Liver (tissue), 8 donors: ENCODE measurements at regions not wholly inside any gene's neighbourhood (a gene's known extent, or its start where the extent isn't known, plus 50 kb on each side); places are given as distances from the start of the nearest gene placed in this dataset.

Experiments
- DNase-seq: peaks from one replicate; pipeline ENCODE4 v3.0.0-alpha.2; 2017; ENCODE audit warnings: low spot score
- H3K27ac ChIP-seq, 2 donors: one replicate each; pipeline ENCODE4 v1.7.0; 2013; ENCODE audit warnings: inconsistent platforms in 2 of 2, low read length in 2 of 2, control low read depth in 1 of 2, low read depth in 1 of 2, mild to moderate bottlenecking in 1 of 2
- H3K27me3 ChIP-seq, 4 donors: one replicate each; pipeline versions ENCODE4 v1.6.1 to v1.7.0; 2013; ENCODE audit warnings: low read length in 3 of 4, inconsistent platforms in 1 of 4, mild to moderate bottlenecking in 1 of 4, moderate library complexity in 1 of 4; ENCODE audit not compliant: control insufficient read depth in 4 of 4, insufficient read depth in 4 of 4
- H3K36me3 ChIP-seq, 4 donors: one replicate each; pipeline versions ENCODE4 v1.6.1 to v1.7.0; 2013; ENCODE audit warnings: low read length in 3 of 4, mild to moderate bottlenecking in 3 of 4, low read depth in 1 of 4, moderate library complexity in 1 of 4; ENCODE audit not compliant: control insufficient read depth in 4 of 4, insufficient read depth in 3 of 4
- H3K4me1 ChIP-seq, 4 donors: one replicate each; pipeline versions ENCODE4 v1.6.1 to v1.7.0; 2013; ENCODE audit warnings: low read length in 3 of 4, mild to moderate bottlenecking in 3 of 4, moderate library complexity in 1 of 4; ENCODE audit not compliant: control insufficient read depth in 4 of 4, insufficient read depth in 4 of 4
- H3K4me3 ChIP-seq, 3 donors: one replicate each; pipeline versions ENCODE4 v1.6.1 to v1.7.0; 2013; ENCODE audit warnings: low read length in 3 of 3, control low read depth in 1 of 3, low read depth in 1 of 3, mild to moderate bottlenecking in 1 of 3
- H3K9ac ChIP-seq, 2 donors: one replicate each; pipeline ENCODE4 v1.7.0; 2013; ENCODE audit warnings: low read length in 2 of 2, mild to moderate bottlenecking in 2 of 2, moderate library complexity in 2 of 2, control low read depth in 1 of 2, low read depth in 1 of 2
- H3K9me3 ChIP-seq, 4 donors: one replicate each; pipeline versions ENCODE4 v1.6.1 to v1.7.0; 2013; ENCODE audit warnings: low read length in 3 of 4; ENCODE audit not compliant: control insufficient read depth in 4 of 4
- FOXA1 ChIP-seq: IDR thresholded peaks from 2 replicates; pipeline ENCODE4 v1.6.1; 2016; ENCODE audit warnings: antibody characterized with exemption
- FOXA2 ChIP-seq: IDR thresholded peaks from 2 replicates; pipeline ENCODE4 v1.6.1; 2016; ENCODE audit warnings: antibody characterized with exemption
- GABPA ChIP-seq, 2 donors: IDR thresholded peaks in 1 of 2; conservative IDR thresholded peaks in 1 of 2; 2 replicates each; pipeline ENCODE4 v1.6.1; 2016; ENCODE audit warnings: antibody characterized with exemption in 2 of 2, mild to moderate bottlenecking in 1 of 2, moderate library complexity in 1 of 2
- HNF4A ChIP-seq, 2 donors: conservative IDR thresholded peaks; 2 replicates each; pipeline ENCODE4 v1.6.1; 2016; ENCODE audit warnings: antibody characterized with exemption in 2 of 2, mild to moderate bottlenecking in 2 of 2
- HNF4G ChIP-seq: IDR thresholded peaks from 2 replicates; pipeline ENCODE4 v1.6.1; 2016; ENCODE audit warnings: antibody characterized with exemption
- NR2F2 ChIP-seq: IDR thresholded peaks from 2 replicates; pipeline ENCODE4 v1.6.1; 2016; ENCODE audit warnings: antibody characterized with exemption
- RAD21 ChIP-seq, 2 donors: IDR thresholded peaks; 2 replicates each; pipeline ENCODE4 v1.6.1; 2016; ENCODE audit warnings: antibody characterized with exemption in 2 of 2, mild to moderate bottlenecking in 2 of 2
- RXRA ChIP-seq, 2 donors: IDR thresholded peaks; 2 replicates each; pipeline ENCODE4 v1.6.1; 2017 to 2018; ENCODE audit warnings: antibody characterized with exemption in 2 of 2, mild to moderate bottlenecking in 1 of 2
- TAF1 ChIP-seq: conservative IDR thresholded peaks from 2 replicates; pipeline ENCODE4 v1.6.1; 2016; ENCODE audit warnings: antibody characterized with exemption, mild to moderate bottlenecking
- YY1 ChIP-seq: IDR thresholded peaks from 2 replicates; pipeline ENCODE4 v1.6.1; 2016; ENCODE audit warnings: antibody characterized with exemption, mild to moderate bottlenecking
- WGBS: extraction: QIAGEN DNeasy Blood & Tissue Kit; methylation state at CpG from one replicate; pipeline ENCODE4 v1.1.7; 2013; 5-methylcytosine and 5-hydroxymethylcytosine counted together
- TF ChIP-seq, protein P1 (sequence below): IDR thresholded peaks from 2 replicates; pipeline ENCODE4 v1.6.1; 2016; ENCODE audit warnings: antibody characterized with exemption
- TF ChIP-seq, protein P2 (sequence below): IDR thresholded peaks from 2 replicates; pipeline ENCODE4 v1.6.1; 2016; ENCODE audit warnings: antibody characterized with exemption
- TF ChIP-seq, protein P3 (sequence below): IDR thresholded peaks from 2 replicates; pipeline ENCODE4 v1.6.1; 2016; ENCODE audit warnings: antibody characterized with exemption
- TF ChIP-seq, protein P4 (sequence below): fragments of 150-350 bp; IDR thresholded peaks from 2 replicates; pipeline ENCODE4 v1.5.1; 2017; ENCODE audit warnings: improper control_type of control experiment, low read depth, low read length; ENCODE audit not compliant: missing input control
- donor health status: healthy.
- donor health status: healthy.
- donor health status: healthy.
- donor health status: healthy.
- donor health status: healthy.

DNA sequence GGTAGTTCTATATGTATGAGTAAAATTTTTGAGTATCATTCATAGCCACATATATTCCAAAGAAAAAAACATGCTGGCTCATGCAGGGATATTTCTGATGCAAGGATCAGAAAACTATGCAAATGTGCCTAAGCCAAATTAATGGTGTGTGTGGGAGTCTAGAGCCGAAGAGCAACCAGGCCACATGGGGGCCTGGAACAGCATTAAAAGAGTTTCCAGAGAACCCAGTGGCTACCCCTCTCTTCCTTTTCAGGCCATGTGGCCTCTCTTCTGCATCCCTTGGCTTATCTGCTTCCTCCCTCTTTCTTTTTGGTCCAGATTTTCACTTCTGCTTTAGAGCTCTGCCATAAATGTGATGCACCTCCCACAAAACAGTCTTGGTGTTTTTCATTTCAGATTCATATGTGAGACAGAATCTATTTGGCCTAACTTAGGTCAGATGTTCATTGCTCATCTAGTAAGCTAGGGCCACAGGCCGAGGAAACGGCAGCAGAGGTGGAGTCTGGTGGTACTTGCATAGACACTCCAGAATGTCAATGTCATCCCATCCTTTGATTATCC is 300.0 kb downstream of the SH3GL2 start:
- no peak for DNase-seq
- Histone ChIP-seq H3K36me3 (no peaks in the 10 kb centered on the region), H3K4me1 (no peaks in the 10 kb centered on the region), H3K9ac (no peak overlapping the region), H3K27ac (no peak overlapping the region), H3K27me3 (no peaks in the 10 kb centered on the region), H3K4me3 (no peak overlapping the region), H3K9me3 (peaks cover 0 to 3% (median 0%) of the 10 kb centered on the region in 4 donors)
- TF ChIP-seq, protein P1, sequence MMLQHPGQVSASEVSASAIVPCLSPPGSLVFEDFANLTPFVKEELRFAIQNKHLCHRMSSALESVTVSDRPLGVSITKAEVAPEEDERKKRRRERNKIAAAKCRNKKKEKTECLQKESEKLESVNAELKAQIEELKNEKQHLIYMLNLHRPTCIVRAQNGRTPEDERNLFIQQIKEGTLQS: no peak
- TF ChIP-seq TAF1: no peak
- TF ChIP-seq, protein P2, sequence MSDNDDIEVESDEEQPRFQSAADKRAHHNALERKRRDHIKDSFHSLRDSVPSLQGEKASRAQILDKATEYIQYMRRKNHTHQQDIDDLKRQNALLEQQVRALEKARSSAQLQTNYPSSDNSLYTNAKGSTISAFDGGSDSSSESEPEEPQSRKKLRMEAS: no peak
- no peak for TF ChIP-seq FOXA2
- TF ChIP-seq RXRA (IDR thresholded peaks at IDR 0.05): no peak
- no peak for TF ChIP-seq HNF4A (conservative IDR thresholded peaks at IDR 0.05)
- no peak for TF ChIP-seq NR2F2
- TF ChIP-seq HNF4G: no peak
- no peak for TF ChIP-seq RAD21 (IDR thresholded peaks at IDR 0.05)
- no peak for TF ChIP-seq FOXA1
- no peak for TF ChIP-seq GABPA (IDR thresholded peaks at IDR 0.05 in 1 of 2, conservative IDR thresholded peaks at IDR 0.05 in 1 of 2)
- TF ChIP-seq, protein P3, sequence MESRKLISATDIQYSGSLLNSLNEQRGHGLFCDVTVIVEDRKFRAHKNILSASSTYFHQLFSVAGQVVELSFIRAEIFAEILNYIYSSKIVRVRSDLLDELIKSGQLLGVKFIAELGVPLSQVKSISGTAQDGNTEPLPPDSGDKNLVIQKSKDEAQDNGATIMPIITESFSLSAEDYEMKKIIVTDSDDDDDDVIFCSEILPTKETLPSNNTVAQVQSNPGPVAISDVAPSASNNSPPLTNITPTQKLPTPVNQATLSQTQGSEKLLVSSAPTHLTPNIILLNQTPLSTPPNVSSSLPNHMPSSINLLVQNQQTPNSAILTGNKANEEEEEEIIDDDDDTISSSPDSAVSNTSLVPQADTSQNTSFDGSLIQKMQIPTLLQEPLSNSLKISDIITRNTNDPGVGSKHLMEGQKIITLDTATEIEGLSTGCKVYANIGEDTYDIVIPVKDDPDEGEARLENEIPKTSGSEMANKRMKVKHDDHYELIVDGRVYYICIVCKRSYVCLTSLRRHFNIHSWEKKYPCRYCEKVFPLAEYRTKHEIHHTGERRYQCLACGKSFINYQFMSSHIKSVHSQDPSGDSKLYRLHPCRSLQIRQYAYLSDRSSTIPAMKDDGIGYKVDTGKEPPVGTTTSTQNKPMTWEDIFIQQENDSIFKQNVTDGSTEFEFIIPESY: no peak
- TF ChIP-seq, protein P4, sequence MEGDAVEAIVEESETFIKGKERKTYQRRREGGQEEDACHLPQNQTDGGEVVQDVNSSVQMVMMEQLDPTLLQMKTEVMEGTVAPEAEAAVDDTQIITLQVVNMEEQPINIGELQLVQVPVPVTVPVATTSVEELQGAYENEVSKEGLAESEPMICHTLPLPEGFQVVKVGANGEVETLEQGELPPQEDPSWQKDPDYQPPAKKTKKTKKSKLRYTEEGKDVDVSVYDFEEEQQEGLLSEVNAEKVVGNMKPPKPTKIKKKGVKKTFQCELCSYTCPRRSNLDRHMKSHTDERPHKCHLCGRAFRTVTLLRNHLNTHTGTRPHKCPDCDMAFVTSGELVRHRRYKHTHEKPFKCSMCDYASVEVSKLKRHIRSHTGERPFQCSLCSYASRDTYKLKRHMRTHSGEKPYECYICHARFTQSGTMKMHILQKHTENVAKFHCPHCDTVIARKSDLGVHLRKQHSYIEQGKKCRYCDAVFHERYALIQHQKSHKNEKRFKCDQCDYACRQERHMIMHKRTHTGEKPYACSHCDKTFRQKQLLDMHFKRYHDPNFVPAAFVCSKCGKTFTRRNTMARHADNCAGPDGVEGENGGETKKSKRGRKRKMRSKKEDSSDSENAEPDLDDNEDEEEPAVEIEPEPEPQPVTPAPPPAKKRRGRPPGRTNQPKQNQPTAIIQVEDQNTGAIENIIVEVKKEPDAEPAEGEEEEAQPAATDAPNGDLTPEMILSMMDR: no peak
- WGBS: 90% methylated on average over 3 of the region's 3 CpGs

DNA sequence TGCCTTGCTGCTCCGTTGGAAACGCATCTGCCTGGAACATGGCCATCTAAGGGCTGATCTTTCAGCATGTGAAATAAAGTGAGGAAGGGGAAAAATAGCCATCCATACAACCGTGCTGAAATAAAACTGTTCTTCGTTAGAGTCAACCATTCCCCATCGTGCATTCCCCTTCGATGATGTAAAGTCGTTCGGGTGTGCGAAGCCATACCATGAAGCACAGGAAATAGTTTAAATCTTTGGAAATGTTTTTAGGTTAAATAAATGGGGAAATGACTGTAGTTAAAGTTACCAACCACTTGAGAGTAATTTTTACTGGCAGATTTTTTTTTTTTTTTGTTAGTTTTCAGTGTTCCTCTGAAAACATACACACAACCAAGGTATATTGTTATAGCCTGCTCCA is 302.5 kb downstream of the SH3GL2 start:
- TF ChIP-seq YY1 (no peak), RAD21 (IDR thresholded peaks at IDR 0.05) (no peak), FOXA2 (no peak), HNF4G (no peak), HNF4A (conservative IDR thresholded peaks at IDR 0.05) (no peak), GABPA (IDR thresholded peaks at IDR 0.05 in 1 of 2, conservative IDR thresholded peaks at IDR 0.05 in 1 of 2) (no peak)
- Histone ChIP-seq H3K27me3 (no peaks in the 10 kb centered on the region), H3K4me3 (no peak overlapping the region), H3K27ac (no peak overlapping the region), H3K9me3 (no peaks in the 10 kb centered on the region), H3K36me3 (no peaks in the 10 kb centered on the region), H3K4me1 (no peaks in the 10 kb centered on the region), H3K9ac (no peak overlapping the region)
- 85% methylated on average over 9 of the region's 9 CpGs for WGBS
- no peak for DNase-seq
